CD4-positive, alpha-beta T cell treated with Interleukin-15 for 4 hours (primary cell): ENCODE measurements at regions not wholly inside any gene's neighbourhood (a gene's known extent, or its start where the extent isn't known, plus 50 kb on each side); places are given as distances from the start of the nearest gene placed in this dataset.

ENCODE experiments used
- DNase-seq: peaks from one replicate; pipeline ENCODE4 v3.0.0-alpha.2; 2020; ENCODE audit warnings: low spot score

DNA sequence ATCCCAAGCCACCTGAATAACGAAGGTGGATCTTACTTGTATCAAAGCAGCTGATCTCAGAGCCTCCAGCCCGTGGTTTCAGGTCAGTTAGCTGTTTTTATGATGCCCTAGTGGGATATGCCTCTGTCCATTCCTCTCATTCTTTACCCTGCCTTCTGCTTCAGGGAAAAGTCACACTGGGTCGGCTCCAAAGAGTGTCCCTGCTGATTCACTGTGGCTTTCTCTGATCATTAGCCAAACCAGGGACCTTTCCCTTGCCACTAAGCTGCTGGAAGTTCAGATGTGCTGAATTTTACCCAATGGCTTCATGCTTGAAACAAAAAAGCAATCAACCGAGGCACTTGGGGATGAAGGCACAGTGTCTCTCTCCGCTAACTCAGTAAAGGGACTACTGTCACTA lies 170.2 kb upstream of the SALL1 start:
- DNase-seq, result no peak

GRCh38 chr16:51317575-51317974 lies 166.5 kb upstream of the SALL1 start:
- no peak for DNase-seq

- DNase-seq, result no peak
These were observed 162.1 kb upstream of the SALL1 start for GRCh38 chr16:51313198-51313597.

DNA sequence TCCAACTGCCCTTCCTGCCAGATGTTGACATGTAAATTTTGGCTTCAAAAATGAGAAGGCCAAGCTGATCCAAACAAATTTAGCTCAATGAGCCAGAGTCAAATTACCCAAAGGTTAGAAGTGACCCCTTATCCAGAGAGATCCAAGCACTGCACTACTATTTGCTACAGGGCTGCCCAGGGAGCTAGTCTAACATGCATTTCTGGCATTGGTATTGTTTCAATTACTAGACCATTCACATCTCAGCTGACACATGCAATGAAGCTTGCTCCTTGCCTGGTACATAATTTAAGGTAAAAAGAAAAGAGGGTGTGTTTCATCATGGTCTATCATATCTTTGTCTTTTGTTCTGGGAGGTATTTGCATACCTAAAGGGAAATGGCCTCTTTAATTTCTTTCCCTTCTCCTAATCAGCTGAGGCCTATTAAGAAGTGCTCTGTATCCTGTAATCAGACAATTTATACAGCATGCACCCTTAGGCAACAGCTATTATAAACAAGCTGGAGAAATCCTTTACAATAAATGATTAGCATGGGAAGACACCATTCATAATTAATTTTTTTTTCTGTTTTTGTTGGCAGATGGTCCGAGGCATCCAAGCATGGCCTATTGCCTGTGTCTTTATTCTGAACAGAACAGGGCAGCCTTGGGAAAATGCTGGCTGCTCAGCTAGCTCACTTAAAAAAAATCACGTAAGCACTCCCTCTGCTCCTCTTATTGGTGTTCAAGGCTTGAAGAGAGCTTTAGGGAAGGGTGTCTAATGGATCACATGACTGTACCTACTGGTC lies 161.5 kb upstream of the SALL1 start:
- no peak for DNase-seq

DNA sequence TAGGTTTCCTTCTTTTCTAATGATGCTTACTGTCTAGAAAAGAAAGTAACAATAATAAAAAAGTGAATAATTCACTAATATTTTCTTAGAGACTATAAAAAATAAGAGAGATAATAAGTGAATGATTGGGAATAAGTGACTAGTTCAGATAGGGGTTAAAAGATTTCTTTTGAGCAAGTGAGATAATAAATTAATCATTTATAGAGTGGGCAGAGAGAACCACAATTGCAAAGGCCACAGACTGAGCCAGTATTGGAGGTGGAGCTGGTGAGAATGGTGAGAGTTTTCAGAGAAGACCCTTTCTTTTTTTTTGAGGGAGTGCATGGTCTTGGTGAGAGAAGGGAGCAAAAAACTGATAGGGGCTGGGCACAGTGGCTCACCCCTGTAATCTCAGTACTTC lies 159.1 kb upstream of the SALL1 start:
- no peak for DNase-seq

- DNase-seq, result no peak
These were observed 156.0 kb upstream of the SALL1 start for GRCh38 chr16:51306886-51307595.

- no peak for DNase-seq
These were observed 155.0 kb upstream of the SALL1 start for GRCh38 chr16:51306116-51306515.

DNA sequence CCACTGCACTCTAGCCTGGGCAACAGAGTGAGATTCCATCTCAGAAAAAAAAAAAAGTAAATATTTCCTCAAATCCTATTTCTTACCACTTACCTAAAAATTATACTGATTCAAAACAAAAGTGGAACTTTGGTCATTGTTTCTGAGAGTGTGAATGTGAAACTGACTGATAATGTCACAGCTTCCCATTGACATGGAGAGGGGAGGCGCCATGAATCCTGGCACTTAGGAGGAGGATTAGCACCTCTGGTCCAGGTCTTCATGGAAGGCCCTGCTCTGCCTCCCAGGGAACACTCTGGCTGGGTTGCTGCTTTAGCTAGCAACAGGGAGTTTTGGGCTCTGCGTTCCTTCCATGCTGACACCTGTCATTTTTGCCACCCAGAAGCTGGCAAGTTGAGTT lies 154.3 kb upstream of the SALL1 start:
- DNase-seq, result no peak

DNA sequence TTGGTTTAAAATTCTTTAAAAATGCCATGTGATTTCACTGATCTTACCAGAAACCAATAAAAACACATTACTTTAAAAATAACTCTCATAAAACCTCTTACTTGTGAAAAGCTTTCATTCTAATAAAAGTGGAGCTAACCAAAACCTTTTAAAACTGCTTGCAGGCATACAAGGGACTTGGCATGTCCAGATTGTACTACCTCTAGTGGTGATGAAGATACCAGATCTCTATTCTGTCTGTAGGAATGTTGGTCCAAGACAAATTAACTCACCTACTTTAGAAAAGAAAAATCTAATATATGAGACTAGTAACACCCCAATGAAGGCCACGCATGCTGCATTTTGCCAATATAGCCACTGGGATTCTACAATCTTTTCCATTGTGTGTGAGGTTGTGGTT lies 151.0 kb upstream of the SALL1 start:
- no peak for DNase-seq

- DNase-seq, result no peak
These were observed 147.7 kb upstream of the SALL1 start for GRCh38 chr16:51298800-51299199.

DNA sequence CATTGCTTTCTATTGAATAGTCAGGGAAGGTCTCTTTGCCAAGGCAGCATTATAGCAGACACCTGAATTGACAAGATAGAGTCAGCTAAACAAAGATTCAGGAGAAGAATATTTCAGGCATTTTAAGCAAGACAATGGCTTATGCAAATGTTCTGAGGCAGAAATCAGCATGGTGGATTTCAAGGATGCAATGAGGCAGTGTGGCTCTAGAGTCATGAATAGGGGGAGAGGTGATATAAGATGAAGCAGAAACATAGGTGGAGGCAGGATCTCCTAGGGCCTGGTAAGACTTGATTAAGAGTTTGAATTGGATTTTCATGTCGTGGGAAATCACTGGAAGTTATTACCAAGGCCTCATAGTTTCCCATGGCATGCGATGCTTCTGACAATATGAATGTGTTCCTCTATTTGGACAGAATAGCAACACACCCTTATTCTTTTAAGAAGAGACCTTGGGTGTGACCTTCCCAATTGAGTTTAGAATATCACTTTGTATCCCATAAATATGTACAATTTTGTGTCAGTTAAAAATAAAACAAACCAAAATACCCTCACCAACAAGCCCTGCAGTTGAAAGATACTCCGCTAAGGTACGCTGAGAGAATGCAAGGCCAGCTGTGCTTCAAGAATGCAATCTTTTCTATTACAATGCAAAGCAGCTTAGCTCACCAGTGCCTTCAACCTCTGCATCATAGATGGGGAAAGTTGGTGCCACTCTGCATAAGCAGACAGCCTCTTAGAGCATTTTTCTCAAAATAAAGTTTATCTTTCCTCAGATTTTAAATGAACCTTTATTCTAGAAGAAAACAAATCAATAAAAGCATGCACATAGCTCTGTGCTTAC lies 139.6 kb upstream of the SALL1 start:
- no peak for DNase-seq

DNA sequence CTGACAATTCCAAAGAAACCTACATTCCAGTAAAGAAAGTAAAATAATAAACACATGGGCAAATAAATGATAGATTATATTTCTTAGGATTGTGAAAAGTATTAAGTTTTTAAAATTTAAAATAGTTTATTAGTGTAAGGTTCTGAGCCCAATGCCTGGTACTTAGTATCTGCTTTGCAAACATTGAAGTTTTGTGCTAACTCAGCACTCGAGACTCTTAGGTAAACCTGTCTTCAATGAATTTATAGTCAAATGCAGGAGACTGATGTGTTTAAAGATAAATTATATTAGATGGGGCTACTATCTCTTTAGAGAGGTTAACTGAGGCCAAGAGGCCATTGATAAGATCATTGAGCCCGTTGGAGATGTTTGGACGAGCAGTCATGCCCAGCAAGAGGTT lies 138.3 kb upstream of the SALL1 start:
- DNase-seq, result no peak

- DNase-seq, result no peak
These were observed 136.2 kb upstream of the SALL1 start for GRCh38 chr16:51287121-51287755.

DNA sequence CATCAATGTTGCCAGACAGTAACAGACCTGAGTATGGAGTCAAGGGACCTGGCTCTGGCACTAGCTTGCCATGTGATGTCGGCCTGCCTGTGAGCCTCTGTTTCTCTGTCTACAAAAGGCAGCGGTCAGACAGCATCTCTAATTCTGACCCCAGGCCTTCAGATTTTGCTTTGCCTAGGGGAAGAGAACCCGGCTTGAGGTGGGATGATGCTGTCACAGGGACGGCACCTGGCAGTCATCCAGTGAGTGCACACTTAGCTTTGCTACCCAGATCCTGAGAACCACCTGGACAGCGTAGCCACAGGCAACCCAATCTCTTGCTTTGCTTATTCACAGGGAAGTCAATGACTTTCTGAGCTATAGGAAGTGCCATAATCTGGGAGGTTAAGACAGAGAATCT lies 135.2 kb upstream of the SALL1 start:
- no peak for DNase-seq

- DNase-seq, result no peak
These were observed 125.3 kb upstream of the SALL1 start for GRCh38 chr16:51276336-51276735.

GRCh38 chr16:51272420-51272819 lies 121.3 kb upstream of the SALL1 start:
- no peak for DNase-seq

- no peak for DNase-seq
These were observed 120.2 kb upstream of the SALL1 start for GRCh38 chr16:51271156-51271701.

DNA sequence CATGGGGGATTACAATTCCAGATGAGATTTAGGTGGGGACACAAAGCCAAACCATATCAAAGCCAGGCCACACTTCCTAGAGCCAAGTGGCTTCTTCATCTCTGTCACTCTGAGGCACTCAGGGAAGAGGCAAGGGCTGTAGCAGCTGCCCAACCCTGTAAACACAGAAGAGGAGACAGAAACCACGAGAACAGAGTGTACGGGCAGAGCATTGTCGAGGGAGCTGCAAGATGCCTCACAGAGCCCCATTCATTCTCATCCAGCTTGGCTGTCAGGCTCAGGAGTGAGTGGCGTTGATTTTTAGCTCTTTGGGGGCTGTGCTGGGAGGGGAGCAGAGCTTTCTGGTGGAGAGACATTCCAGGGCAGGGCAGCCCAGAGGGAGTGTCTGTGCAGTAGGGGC lies 117.2 kb upstream of the SALL1 start:
- DNase-seq, result no peak

DNA sequence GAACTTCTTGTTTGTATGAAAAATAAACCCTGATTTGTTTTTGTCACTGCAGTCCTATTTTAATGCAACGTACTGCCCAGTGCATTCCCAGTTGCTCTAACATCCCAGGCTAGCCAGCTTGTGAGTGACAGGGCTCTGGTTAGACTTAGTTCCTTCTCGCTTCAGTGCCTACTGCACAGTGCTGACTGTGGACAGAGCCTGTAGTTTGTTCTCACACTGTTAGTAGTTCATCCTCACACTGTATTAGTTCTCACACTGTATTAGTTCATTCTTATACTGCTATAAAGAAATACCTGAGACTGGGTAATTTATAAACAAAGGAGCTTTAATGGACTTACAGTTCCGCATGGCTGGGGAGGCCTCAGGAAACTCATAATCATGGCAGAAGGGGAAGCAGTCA lies 116.6 kb upstream of the SALL1 start:
- DNase-seq, result no peak

GRCh38 chr16:51262428-51262827 lies 111.4 kb upstream of the SALL1 start:
- no peak for DNase-seq

GRCh38 chr16:51261919-51262318 lies 110.8 kb upstream of the SALL1 start:
- no peak for DNase-seq

DNA sequence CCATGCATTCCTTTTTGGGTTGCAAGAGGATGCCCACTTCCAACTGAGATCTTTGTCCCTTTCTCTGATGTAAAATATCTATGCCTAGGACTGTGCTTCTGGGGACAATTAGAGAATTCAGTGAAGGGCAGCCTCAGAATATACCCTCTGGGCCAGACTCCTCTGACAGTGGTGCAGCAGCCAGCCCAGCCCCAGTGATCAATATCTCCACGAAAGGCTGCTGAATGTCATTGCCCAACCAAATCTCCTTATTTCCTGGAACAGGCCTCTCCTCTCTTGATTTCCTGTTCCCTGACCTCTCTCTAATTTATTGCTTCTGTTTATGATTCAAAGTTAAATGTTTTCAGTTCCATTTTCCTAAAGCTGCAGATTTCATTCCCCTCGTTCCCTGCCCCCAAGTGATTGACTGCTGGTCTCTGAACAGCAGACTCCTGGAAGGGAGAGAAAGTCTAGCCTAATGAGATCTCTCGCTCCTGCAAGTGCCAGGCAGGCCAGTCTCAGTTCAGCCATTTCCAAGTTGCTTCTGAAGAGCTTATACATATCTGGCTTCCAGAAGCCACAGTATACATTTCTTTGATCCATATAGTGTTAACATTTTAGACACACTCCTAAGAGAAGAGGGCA lies 104.4 kb upstream of the SALL1 start:
- DNase-seq, result no peak
